ENCODE measurements at regions not wholly inside any gene's neighbourhood (a gene's known extent, or its start where the extent isn't known, plus 50 kb on each side); places are given as distances from the start of the nearest gene placed in this dataset.
"Not testable (repeated sequence)": the region's sequence is repeated elsewhere in the genome, so short reads cannot be mapped to it uniquely, and the experiment has no call there.

- Mint-ChIP-seq H3K27ac (no peak overlapping the region), H3K9me3 (no peaks in the 10 kb centered on the region), H3K27me3 (ENCODE audit: low read depth) (peaks cover 39% of the 10 kb centered on the region), H3K36me3 (ENCODE audit: insufficient read depth in 2 of 2) (no peaks in the 10 kb centered on the region), H3K4me3 (no peak overlapping the region), H3K4me1 (ENCODE audit: low read depth) (no peaks in the 10 kb centered on the region)
- ATAC-seq (replicated peaks in 1 of 2) = no peak
- no peak for DNase-seq
Measured at GRCh38 chr2:200184748-200185627, 121.5 kb upstream of the SPATS2L start.

- ATAC-seq (replicated peaks in 1 of 2) (no peak), DNase-seq (no peak)
- Mint-ChIP-seq H3K9me3 (no peaks in the 10 kb centered on the region), H3K36me3 (ENCODE audit: insufficient read depth in 2 of 2) (no peaks in the 10 kb centered on the region), H3K27me3 (ENCODE audit: low read depth) (peaks cover 38% of the 10 kb centered on the region), H3K27ac (no peak overlapping the region), H3K4me1 (ENCODE audit: low read depth) (no peaks in the 10 kb centered on the region), H3K4me3 (no peak overlapping the region)
Measured at GRCh38 chr2:200185628-200186000, 120.9 kb upstream of the SPATS2L start.

GRCh38 chr2:200186002-200186401 is 120.5 kb upstream of the SPATS2L start:
- ATAC-seq (replicated peaks in 1 of 2) (no peak), DNase-seq (no peak)
- no peaks in the 10 kb centered on the region for H3K4me1 Mint-ChIP-seq (ENCODE audit: low read depth)
- H3K27ac Mint-ChIP-seq = no peak overlapping the region
- no peak overlapping the region for H3K4me3 Mint-ChIP-seq
- no peaks in the 10 kb centered on the region for H3K9me3 Mint-ChIP-seq
- H3K36me3 Mint-ChIP-seq (ENCODE audit: insufficient read depth in 2 of 2) = no peaks in the 10 kb centered on the region
- H3K27me3 Mint-ChIP-seq (ENCODE audit: low read depth) = peaks cover 37% of the 10 kb centered on the region

GRCh38 chr2:200188876-200189275 is 117.6 kb upstream of the SPATS2L start:
- ATAC-seq (replicated peaks in 1 of 2) (no peak), DNase-seq (no peak)

GRCh38 chr2:200189964-200190363 is 116.5 kb upstream of the SPATS2L start:
- H3K27ac Mint-ChIP-seq = no peak overlapping the region
- ATAC-seq (replicated peaks in 1 of 2) (no peak), DNase-seq (no peak)
- H3K4me1 Mint-ChIP-seq (ENCODE audit: low read depth) = no peaks in the 10 kb centered on the region
- no peaks in the 10 kb centered on the region for H3K36me3 Mint-ChIP-seq (ENCODE audit: insufficient read depth in 2 of 2)
- peaks cover 47% of the 10 kb centered on the region for H3K27me3 Mint-ChIP-seq (ENCODE audit: low read depth)
- no peak overlapping the region for H3K4me3 Mint-ChIP-seq
- H3K9me3 Mint-ChIP-seq = no peaks in the 10 kb centered on the region

More at GRCh38 chr2:200188876-200189275, 117.6 kb upstream of the SPATS2L start:
- no peaks in the 10 kb centered on the region for H3K4me1 Mint-ChIP-seq (ENCODE audit: low read depth)
- H3K9me3 Mint-ChIP-seq = no peaks in the 10 kb centered on the region
- H3K36me3 Mint-ChIP-seq (ENCODE audit: insufficient read depth in 2 of 2) = no peaks in the 10 kb centered on the region
- H3K4me3 Mint-ChIP-seq = no peak overlapping the region
- no peak overlapping the region for H3K27ac Mint-ChIP-seq
- H3K27me3 Mint-ChIP-seq (ENCODE audit: low read depth) = peaks cover 46% of the 10 kb centered on the region

- H3K4me1 Mint-ChIP-seq (ENCODE audit: low read depth) = no peaks in the 10 kb centered on the region
- ATAC-seq (replicated peaks in 1 of 2) (no peak), DNase-seq (no peak)
- peaks cover 34% of the 10 kb centered on the region for H3K27me3 Mint-ChIP-seq (ENCODE audit: low read depth)
- H3K36me3 Mint-ChIP-seq (ENCODE audit: insufficient read depth in 2 of 2) = no peaks in the 10 kb centered on the region
- H3K27ac Mint-ChIP-seq = no peak overlapping the region
- no peaks in the 10 kb centered on the region for H3K9me3 Mint-ChIP-seq
- H3K4me3 Mint-ChIP-seq = no peak overlapping the region
Measured at GRCh38 chr2:200193331-200193730, 113.2 kb upstream of the SPATS2L start.

- ATAC-seq (replicated peaks in 1 of 2) (peak in 1 of 2 donors; percentile 58), DNase-seq (no peak)
- Mint-ChIP-seq H3K36me3 (ENCODE audit: insufficient read depth in 2 of 2) (no peaks in the 10 kb centered on the region), H3K9me3 (no peaks in the 10 kb centered on the region), H3K27me3 (ENCODE audit: low read depth) (peaks cover 30% of the 10 kb centered on the region), H3K27ac (no peak overlapping the region), H3K4me3 (no peak overlapping the region), H3K4me1 (ENCODE audit: low read depth) (no peaks in the 10 kb centered on the region)
Measured at GRCh38 chr2:200193791-200194190, 112.7 kb upstream of the SPATS2L start.

GRCh38 chr2:200194746-200195145 is 111.7 kb upstream of the SPATS2L start:
- ATAC-seq (replicated peaks in 1 of 2) = no peak

GRCh38 chr2:200199005-200199404 is 107.5 kb upstream of the SPATS2L start:
- H3K4me3 Mint-ChIP-seq = no peak overlapping the region
- no peaks in the 10 kb centered on the region for H3K36me3 Mint-ChIP-seq (ENCODE audit: insufficient read depth in 2 of 2)
- no peak overlapping the region for H3K27ac Mint-ChIP-seq
- DNase-seq (no peak), ATAC-seq (replicated peaks in 1 of 2) (no peak)
- H3K4me1 Mint-ChIP-seq (ENCODE audit: low read depth) = no peaks in the 10 kb centered on the region
- peaks cover 10% of the 10 kb centered on the region for H3K27me3 Mint-ChIP-seq (ENCODE audit: low read depth)
- no peaks in the 10 kb centered on the region for H3K9me3 Mint-ChIP-seq

More at GRCh38 chr2:200194746-200195145, 111.7 kb upstream of the SPATS2L start:
- no peak for DNase-seq
- H3K4me3 Mint-ChIP-seq = no peak overlapping the region
- H3K27me3 Mint-ChIP-seq (ENCODE audit: low read depth) = peaks cover 30% of the 10 kb centered on the region
- H3K9me3 Mint-ChIP-seq = no peaks in the 10 kb centered on the region
- H3K36me3 Mint-ChIP-seq (ENCODE audit: insufficient read depth in 2 of 2) = no peaks in the 10 kb centered on the region
- no peaks in the 10 kb centered on the region for H3K4me1 Mint-ChIP-seq (ENCODE audit: low read depth)
- H3K27ac Mint-ChIP-seq = no peak overlapping the region

GRCh38 chr2:200199576-200200263 is 106.8 kb upstream of the SPATS2L start:
- Mint-ChIP-seq H3K4me1 (ENCODE audit: low read depth) (no peaks in the 10 kb centered on the region), H3K27me3 (ENCODE audit: low read depth) (peaks cover 7% of the 10 kb centered on the region), H3K36me3 (ENCODE audit: insufficient read depth in 2 of 2) (no peaks in the 10 kb centered on the region), H3K9me3 (no peaks in the 10 kb centered on the region), H3K27ac (no peak overlapping the region), H3K4me3 (no peak overlapping the region)
- DNase-seq (no peak), ATAC-seq (replicated peaks in 1 of 2) (no peak)

- not testable (repeated sequence) for H3K4me3 Mint-ChIP-seq; H3K9me3 Mint-ChIP-seq; DNase-seq; ATAC-seq (replicated peaks in 1 of 2); H3K27me3 Mint-ChIP-seq (ENCODE audit: low read depth); H3K36me3 Mint-ChIP-seq (ENCODE audit: insufficient read depth in 2 of 2); H3K4me1 Mint-ChIP-seq (ENCODE audit: low read depth); H3K27ac Mint-ChIP-seq
Measured at GRCh38 chr2:200201839-200202238, 104.7 kb upstream of the SPATS2L start.

- H3K36me3 Mint-ChIP-seq (ENCODE audit: insufficient read depth in 2 of 2) = no peaks in the 10 kb centered on the region
- no peak overlapping the region for H3K27ac Mint-ChIP-seq
Measured at GRCh38 chr2:200203381-200203827, 103.1 kb upstream of the SPATS2L start.

GRCh38 chr2:200208041-200208440 is 98.5 kb upstream of the SPATS2L start:
- no peak overlapping the region for H3K4me3 Mint-ChIP-seq
- peaks cover 11 to 15% of the 10 kb centered on the region in 2 donors for H3K9me3 Mint-ChIP-seq
- H3K36me3 Mint-ChIP-seq (ENCODE audit: insufficient read depth in 2 of 2) = no peaks in the 10 kb centered on the region
- DNase-seq (no peak), ATAC-seq (replicated peaks in 1 of 2) (no peak)
- peaks cover 19% of the 10 kb centered on the region for H3K27me3 Mint-ChIP-seq (ENCODE audit: low read depth)
- no peaks in the 10 kb centered on the region for H3K4me1 Mint-ChIP-seq (ENCODE audit: low read depth)
- H3K27ac Mint-ChIP-seq = no peak overlapping the region

More at GRCh38 chr2:200203381-200203827, 103.1 kb upstream of the SPATS2L start:
- no peak for DNase-seq
- Mint-ChIP-seq H3K4me1 (ENCODE audit: low read depth) (no peaks in the 10 kb centered on the region), H3K27me3 (ENCODE audit: low read depth) (no peaks in the 10 kb centered on the region), H3K4me3 (no peak overlapping the region), H3K9me3 (peaks cover 4 to 7% of the 10 kb centered on the region in 2 donors)
- no peak for ATAC-seq (replicated peaks in 1 of 2)

All from activated T-cell treated with anti-CD3 and anti-CD28 coated beads, Interleukin-2, amount 50 U/mL, for 72 hours (primary cell).